ENCODE measurements at regions not wholly inside any gene's neighbourhood (a gene's known extent, or its start where the extent isn't known, plus 50 kb on each side); places are given as distances from the start of the nearest gene placed in this dataset.

GRCh38 chr1:38778521-38778920 is 81.1 kb downstream of the RRAGC start:
- no peak for TF ChIP-seq MAX (CRISPR knock-in tag; IDR thresholded peaks at IDR 0.05)
- no peak for TF ChIP-seq CTCF (IDR thresholded peaks at IDR 0.05)
- TF ChIP-seq ZNF138 (CRISPR knock-in tag; conservative IDR thresholded peaks at IDR 0.05) = no peak
- no peak for TF ChIP-seq TCF7 (CRISPR knock-in tag; IDR thresholded peaks at IDR 0.05; ENCODE audit: low read depth)
- no peak for TF ChIP-seq FOXP4 (CRISPR knock-in tag; IDR thresholded peaks at IDR 0.05)
- TF ChIP-seq ATF2 (CRISPR knock-in tag; IDR thresholded peaks at IDR 0.05; ENCODE audit: borderline replicate concordance, low read depth) = no peak

Measured in WTC11 (cell line).